AG04449 (cell line): ENCODE measurements at regions not wholly inside any gene's neighbourhood (a gene's known extent, or its start where the extent isn't known, plus 50 kb on each side); places are given as distances from the start of the nearest gene placed in this dataset.

Experiments
- CTCF ChIA-PET: fragments of 350-600 bp; formaldehyde crosslinking; extraction: SDS; loops from one replicate; lab custom pipeline; 2021; ENCODE audit warnings: antibody characterized with exemption; lab: Yijun Ruan, JAX
- POLR2A ChIA-PET: fragments of 400-600, 350-600 bp; formaldehyde crosslinking; extraction: SDS; loops from one replicate; lab custom pipeline; 2020; ENCODE audit warnings: antibody characterized with exemption, inconsistent platforms; lab: Yijun Ruan, JAX
- DNase-seq: peaks from one replicate; pipeline ENCODE4 v3.0.0-alpha.2; 2010; ENCODE audit warnings: low read depth, low spot score
- H3K4me3 ChIP-seq: 2 replicates; pipeline ENCODE4 v1.5.1; 2011; ENCODE audit warnings: low read depth, mild to moderate bottlenecking, control low read depth, low read length
- TF ChIP-seq, protein P1 (sequence below): IDR thresholded peaks from one replicate; pipeline ENCODE4 v1.5.1; 2011; ENCODE audit warnings: mild to moderate bottlenecking, moderate library complexity, low read length, control low read depth, inconsistent platforms; ENCODE audit not compliant: insufficient read depth; ENCODE audit errors: missing control alignments

GRCh38 chr2:59223742-59224141, 982.6 kb upstream of the FANCL start:
- CTCF ChIA-PET = no interaction called here
- POLR2A ChIA-PET = no interaction called here
- DNase-seq = no peak
- no peak overlapping the region for H3K4me3 ChIP-seq
- TF ChIP-seq, protein P1, sequence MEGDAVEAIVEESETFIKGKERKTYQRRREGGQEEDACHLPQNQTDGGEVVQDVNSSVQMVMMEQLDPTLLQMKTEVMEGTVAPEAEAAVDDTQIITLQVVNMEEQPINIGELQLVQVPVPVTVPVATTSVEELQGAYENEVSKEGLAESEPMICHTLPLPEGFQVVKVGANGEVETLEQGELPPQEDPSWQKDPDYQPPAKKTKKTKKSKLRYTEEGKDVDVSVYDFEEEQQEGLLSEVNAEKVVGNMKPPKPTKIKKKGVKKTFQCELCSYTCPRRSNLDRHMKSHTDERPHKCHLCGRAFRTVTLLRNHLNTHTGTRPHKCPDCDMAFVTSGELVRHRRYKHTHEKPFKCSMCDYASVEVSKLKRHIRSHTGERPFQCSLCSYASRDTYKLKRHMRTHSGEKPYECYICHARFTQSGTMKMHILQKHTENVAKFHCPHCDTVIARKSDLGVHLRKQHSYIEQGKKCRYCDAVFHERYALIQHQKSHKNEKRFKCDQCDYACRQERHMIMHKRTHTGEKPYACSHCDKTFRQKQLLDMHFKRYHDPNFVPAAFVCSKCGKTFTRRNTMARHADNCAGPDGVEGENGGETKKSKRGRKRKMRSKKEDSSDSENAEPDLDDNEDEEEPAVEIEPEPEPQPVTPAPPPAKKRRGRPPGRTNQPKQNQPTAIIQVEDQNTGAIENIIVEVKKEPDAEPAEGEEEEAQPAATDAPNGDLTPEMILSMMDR = no peak

- POLR2A ChIA-PET = no interaction called here
- CTCF ChIA-PET = no interaction called here
- TF ChIP-seq, protein P1 = no peak
- DNase-seq = no peak
- H3K4me3 ChIP-seq = no peak overlapping the region
Measured at GRCh38 chr2:59217360-59217759, 976.2 kb upstream of the FANCL start.

DNA sequence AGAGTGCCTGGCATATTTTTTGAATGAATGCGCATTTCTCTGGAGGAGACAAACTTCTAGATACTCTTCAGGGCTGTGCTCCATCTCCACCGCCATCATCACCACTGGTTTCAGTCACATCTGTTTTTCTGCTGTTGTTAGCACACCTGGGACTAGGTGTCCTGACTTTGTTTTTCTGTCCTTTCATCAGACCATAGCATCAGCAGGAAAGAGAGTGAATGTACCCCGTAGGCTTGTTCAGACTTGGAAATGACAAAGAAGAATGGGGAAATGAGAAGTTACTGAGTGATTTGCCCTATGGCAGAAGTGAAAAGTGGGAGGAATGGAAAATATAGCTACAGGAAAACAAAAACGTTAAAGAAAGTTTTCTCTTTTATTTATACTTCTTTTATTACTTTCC, 965.2 kb upstream of the FANCL start:
- H3K4me3 ChIP-seq = no peak overlapping the region
- no peak for DNase-seq
- TF ChIP-seq, protein P1 = no peak
- ChIA-PET POLR2A (no interaction called here), CTCF (no interaction called here)

DNA sequence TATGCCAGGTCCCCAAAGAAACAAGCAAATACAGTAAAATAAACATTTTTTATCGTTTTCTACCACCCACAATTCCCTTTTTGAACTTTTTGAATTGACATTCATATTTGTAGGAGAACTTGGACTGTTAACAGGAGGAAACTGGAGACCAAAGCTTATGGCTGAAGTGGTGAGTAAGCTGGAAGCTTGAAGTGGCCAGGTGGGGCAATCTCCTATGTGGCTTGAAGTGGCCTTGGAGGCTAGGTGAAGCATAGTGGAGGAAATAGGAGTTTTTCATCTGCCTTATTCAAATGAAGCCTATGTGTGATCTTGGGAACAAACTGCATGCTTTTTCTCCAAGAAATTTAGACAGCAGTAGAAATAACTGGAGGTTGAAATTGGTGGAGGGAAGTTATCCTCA, 962.9 kb upstream of the FANCL start:
- no peak for DNase-seq
- ChIA-PET POLR2A (no interaction called here), CTCF (no interaction called here)
- TF ChIP-seq, protein P1 = no peak
- H3K4me3 ChIP-seq = no peak overlapping the region

DNA sequence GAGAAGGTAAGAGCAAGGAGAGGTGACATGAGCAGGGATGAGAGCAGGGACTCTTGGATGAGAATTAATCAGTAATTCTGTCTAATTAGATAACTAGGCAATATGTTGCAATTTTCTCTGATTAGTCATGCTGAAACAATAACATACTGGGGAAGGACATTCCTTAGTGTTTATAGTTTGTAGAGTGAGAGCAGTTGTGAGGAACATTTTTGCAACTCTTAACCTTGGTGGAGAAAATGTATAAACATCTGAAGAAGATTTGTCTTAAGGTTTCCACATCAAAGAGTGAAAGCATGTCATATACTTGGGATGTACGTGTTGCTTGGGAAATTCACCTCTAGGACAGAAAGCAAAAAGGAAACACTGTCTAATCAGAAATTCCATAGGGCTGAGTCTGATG, 955.4 kb upstream of the FANCL start:
- no peak overlapping the region for H3K4me3 ChIP-seq
- CTCF ChIA-PET = no interaction called here
- DNase-seq = no peak
- TF ChIP-seq, protein P1 = no peak
- POLR2A ChIA-PET = no interaction called here

- ChIA-PET CTCF (no interaction called here), POLR2A (no interaction called here)
- no peak overlapping the region for H3K4me3 ChIP-seq
- DNase-seq = no peak
- TF ChIP-seq, protein P1 = no peak
Measured at GRCh38 chr2:59195851-59196250, 954.7 kb upstream of the FANCL start.
